GM18873 (cell line): ENCODE measurements at regions not wholly inside any gene's neighbourhood (a gene's known extent, or its start where the extent isn't known, plus 50 kb on each side); places are given as distances from the start of the nearest gene placed in this dataset.
"Not testable (repeated sequence)": the region's sequence is repeated elsewhere in the genome, so short reads cannot be mapped to it uniquely, and the experiment has no call there.

Source experiments
- ATAC-seq: cut with Tn5 transposase; IDR thresholded peaks from one replicate; pipeline ENCODE4 v1.9.1; 2021; ENCODE audit warnings: mild to moderate bottlenecking, moderate library complexity, moderate number of reproducible peaks; ENCODE audit not compliant: unreplicated experiment, low FRiP score

- ATAC-seq, result not testable (repeated sequence)
Measured at GRCh38 chr5:167858186-167858855, 433.1 kb upstream of the WWC1 start.

DNA sequence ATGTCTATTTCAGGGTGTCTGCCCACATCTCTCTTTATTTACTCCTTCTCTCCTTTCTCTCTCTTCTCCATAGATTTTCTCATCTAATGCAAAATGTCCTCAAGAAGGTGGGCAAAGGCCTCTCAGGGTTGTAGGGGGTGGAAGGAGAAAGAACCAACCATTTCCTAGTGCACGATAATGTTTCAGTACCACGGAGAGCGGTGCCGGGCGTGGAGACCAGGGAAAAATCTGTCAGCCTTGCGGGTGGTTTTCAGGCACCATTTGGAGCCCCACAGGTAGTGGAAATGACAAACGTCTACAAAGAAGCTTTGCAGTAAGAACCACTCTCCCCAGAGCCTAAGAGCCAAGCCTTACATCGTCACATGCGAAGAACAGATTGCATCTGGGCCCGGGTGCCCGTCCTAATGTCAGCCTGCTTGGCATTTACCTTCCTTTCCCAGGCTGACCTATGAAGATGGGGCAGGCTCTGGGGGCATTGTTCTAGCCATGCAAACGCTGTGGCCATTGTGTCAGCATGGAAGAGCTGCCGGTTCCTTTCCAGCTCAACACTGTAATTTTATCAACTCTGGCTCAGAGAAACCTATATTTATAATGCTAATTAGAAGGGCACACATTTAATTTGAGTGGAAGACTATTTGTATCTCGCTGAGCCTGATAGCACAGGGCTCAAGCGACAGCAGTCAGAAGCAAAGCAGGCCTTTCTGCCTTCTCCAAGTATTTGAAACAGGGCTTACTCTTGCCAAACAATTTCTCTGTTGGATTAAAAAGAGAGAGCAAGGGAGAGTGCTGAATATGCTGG lies 430.1 kb upstream of the WWC1 start:
- ATAC-seq, result no peak

DNA sequence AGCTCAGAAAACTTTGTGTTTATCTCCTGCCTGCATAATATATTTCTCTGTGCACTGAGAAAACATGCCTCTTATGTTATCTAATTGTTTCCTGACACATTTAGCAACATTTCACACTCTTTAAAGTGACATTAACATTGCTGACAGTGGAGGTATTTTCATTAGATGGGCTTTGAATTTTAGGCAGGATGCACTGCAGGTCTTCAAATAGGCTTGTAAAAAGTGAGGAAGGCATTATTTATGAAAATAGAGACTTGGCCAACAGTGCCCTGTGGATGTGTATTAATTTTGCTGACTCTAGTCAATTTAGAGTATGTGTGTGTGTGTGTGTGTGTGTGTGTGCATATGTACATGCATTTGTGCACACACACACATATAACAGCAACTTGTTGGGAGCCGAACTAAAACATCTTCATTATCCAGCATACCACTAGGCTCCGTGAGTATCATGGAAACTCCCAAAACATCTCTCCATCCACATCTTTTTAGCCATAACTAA lies 429.5 kb upstream of the WWC1 start:
- no peak for ATAC-seq

DNA sequence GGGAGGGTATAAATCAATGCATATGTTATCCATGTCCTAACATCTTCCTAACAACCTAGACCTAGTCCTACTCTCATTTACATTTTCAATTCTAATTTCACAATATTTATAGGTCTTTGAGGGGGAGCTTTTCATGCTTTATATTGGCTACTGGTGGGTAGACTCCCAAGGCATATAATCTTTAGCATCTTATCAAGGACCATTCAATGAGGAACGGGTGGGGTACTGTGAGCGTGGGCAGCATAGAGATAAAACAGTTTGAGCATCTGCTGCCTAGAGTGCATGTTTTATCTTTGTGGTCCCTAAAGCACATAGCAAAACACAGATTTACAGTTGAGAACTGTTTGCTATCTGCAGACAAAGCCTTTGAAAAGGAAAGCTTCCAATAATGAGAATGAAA lies 427.6 kb upstream of the WWC1 start:
- no peak for ATAC-seq

DNA sequence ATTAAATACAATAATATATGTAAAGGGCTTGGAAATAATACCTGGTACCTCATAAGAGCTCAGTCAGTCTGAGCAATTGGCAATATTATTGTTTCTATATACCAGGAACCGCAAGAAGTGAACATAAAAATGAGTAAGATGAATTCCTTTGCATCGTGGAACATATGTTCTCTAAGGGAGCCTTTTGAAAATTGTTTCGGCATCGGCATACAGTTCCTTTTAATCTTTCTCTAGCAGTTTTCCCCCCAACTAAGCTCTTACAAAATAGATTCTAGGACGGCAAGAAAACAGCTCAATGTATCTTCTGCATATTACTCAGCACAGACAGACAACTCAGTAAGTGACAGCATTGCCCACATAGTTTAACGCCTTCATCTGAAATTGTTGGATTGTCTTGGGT lies 426.6 kb upstream of the WWC1 start:
- no peak for ATAC-seq

DNA sequence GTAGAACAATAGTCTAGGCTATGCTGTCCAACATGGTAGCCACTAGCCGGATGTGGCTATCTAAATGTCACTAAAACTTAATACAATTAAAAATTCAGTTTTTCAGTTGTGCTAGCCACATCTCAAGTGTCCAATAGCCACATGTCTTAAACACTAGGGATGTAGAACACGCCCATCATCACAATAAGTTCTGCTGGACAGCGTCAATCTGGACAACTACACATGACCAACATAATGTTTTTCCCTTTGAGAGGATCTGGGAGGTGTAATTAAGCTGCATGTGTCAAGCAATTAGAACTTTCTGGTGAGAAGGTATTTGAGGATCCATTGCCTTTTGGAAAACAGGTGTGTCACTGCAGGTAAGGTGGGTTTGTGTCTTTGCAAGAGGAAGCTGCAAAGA lies 424.6 kb upstream of the WWC1 start:
- ATAC-seq, result no peak

DNA sequence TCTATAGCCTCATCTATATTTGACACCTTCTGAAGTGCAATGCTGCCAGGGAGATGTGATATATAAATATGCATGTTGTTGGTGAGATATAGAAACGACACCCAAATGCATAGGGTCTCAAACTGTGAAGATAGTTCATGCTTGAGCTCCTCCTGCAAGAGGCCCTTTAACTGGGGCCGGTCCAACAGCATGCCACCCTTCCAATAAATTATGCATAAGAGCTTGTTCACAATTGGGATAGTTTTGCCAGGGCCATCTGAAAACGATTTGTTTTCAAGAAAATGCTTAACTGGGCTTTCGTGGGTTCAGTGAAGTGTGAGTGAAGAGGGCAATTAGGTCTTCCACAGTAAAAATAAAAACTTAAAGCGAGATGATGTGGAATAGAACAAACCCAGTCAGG lies 424.2 kb upstream of the WWC1 start:
- ATAC-seq, result no peak

GRCh38 chr5:167869125-167869524 lies 422.3 kb upstream of the WWC1 start:
- ATAC-seq, result no peak

DNA sequence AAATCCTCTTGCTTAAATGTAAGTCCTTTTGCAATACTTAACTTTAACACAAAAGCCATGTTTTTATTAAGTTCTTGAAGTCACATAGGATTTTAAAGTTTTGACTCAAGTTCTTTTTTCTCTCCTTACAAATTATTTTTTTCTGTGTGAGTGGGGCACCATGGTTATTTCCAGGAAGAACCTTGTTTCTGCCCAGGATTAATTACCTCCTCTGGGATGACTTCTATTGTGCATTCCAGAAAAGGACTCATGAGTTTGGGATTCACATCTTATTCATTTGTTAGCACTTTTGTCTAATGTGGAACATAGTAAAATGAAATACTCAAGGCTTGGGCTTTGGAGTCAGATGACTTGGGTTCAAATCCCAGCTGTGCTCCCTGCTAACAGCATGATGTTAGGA lies 421.4 kb upstream of the WWC1 start:
- ATAC-seq, result no peak

DNA sequence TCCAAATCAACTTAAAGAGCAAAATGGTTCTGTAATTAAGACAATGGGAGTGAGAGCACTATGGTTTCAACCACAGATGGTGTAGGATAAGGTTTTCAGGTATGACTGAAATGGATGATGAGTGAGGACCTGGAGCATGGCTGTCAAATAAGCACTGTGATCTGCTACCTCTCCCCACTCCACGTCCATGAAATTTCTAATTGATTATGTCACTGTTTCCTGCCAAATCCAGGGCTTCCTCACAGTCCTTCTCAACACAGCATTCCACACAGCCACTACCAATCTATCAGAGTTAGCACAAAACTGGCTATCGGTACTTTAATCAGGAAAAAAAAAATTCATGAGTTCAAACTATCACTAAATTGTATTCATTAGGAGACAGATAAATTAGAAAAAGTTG lies 420.4 kb upstream of the WWC1 start:
- no peak for ATAC-seq

DNA sequence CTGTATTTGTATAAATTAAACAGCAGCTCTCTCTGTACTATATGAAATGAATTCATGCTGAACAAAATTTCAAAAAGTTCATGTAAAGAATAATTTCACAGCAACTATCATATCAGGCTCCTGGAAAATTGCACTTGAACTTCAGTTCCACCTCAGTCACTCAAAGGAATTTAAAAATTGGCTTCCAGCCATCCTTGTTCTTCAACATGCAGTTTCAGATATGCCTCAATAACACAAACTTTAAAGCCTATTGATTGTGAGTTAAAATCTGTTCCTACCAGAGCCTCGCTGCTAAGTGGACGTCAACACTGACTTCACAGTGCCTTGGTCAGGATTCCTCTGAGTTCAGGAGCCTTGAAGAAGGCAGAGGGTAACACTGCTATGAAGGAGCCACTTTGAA lies 418.7 kb upstream of the WWC1 start:
- no peak for ATAC-seq

GRCh38 chr5:167877114-167877722 lies 414.2 kb upstream of the WWC1 start:
- no peak for ATAC-seq

- no peak for ATAC-seq
Measured at GRCh38 chr5:167877924-167878323, 413.5 kb upstream of the WWC1 start.

DNA sequence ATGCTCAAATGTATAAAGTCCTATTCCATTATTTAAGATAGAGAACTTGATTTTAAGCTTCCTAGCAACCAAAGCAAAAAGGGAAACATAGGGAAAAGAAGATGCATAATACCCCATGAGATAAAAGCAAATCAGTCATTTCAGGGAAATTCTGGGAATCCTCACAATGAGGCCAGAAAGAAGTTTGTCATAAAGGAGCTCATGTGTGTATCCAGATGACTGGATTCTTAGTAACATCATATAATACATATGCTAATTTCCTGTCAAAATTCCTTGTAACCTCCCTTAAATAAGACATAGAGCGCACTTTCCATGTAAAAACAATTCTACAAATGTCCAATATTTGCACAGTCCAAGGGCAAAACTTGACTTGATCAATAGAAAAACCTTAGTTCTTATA lies 411.0 kb upstream of the WWC1 start:
- ATAC-seq, result no peak

GRCh38 chr5:167881041-167881440 lies 410.4 kb upstream of the WWC1 start:
- ATAC-seq, result no peak

- no peak for ATAC-seq
Measured at GRCh38 chr5:167886196-167886595, 405.2 kb upstream of the WWC1 start.

DNA sequence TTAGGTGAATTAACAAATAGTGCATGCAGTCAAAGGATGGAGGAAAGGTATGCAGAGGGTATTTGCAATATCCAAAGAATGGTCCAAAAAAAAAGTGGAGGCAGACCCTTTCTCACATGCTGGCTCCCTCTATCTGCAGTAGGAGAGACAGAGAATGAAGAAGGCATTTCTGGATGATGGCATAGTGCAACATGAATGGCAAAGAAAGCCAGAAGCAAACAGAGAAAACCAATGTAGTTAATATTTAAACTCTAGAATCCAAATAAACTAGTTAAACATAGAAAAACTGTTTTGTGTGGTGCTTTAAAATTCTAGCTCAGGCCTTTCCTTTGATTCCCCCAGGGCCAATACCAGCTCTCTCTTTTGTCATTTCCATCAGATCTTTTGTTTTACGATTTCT lies 403.1 kb upstream of the WWC1 start:
- no peak for ATAC-seq

GRCh38 chr5:167889276-167889675 lies 402.2 kb upstream of the WWC1 start:
- no peak for ATAC-seq

DNA sequence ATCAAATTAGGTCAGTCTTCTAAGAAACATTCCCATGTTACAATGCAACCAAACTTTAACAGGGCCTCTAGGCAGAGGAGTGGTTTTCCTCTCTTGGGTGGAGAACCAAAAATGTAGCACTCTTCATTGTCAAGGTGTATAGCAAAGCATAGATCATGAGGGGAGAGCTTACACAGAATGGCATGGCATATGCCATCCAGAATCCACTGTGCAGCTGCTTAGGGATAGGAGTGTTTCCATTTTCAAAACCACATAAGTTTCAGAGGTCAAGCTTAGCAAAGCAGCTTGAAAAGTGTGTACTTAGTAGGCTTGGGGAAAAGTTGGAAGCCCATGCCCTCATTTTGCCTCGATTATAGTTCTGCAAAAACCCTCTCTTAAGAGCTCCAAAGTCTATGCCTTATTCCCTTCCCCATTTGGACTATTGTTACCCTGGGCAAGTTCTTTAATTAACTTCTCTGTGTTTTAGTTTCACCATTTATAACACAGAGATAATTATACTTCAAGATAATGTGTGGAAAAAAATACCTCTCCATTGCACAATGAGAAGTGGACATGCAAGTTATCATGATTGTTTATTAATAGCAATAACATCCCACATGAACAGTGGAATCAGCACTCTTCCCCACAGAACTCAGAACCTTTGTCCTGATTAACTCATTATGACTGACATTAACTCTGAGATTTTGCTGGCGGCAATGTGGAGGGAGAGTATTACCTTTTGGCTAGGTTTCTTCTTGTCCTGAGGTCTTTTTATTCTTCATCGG lies 398.9 kb upstream of the WWC1 start:
- no peak for ATAC-seq

DNA sequence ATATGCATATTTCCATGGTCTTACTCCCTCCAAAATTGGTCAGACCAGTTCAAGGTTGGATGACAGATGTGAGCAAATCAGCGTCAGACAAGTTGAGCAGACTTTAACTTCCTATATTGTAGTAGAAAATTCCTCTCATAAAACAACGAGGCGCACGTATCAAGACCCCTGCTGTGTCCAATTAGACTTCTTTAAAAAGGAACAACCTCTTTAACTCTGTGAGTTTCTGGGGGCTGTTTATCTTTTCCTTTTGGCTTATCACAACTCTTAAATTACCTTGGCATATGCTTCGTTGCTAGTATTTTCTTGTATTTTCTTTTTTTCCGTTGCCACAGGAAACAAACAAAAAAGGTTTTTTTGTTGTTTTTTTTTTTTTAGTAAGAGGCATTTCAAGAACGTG lies 398.2 kb upstream of the WWC1 start:
- no peak for ATAC-seq
